GM18517 (cell line): ENCODE measurements at regions not wholly inside any gene's neighbourhood (a gene's known extent, or its start where the extent isn't known, plus 50 kb on each side); places are given as distances from the start of the nearest gene placed in this dataset.
"Not testable (repeated sequence)": the region's sequence is repeated elsewhere in the genome, so short reads cannot be mapped to it uniquely, and the experiment has no call there.

Source experiments
- ATAC-seq: cut with Tn5 transposase; IDR thresholded peaks from one replicate; pipeline ENCODE4 v1.9.1; 2021; ENCODE audit warnings: mild to moderate bottlenecking, moderate library complexity; ENCODE audit not compliant: unreplicated experiment

DNA sequence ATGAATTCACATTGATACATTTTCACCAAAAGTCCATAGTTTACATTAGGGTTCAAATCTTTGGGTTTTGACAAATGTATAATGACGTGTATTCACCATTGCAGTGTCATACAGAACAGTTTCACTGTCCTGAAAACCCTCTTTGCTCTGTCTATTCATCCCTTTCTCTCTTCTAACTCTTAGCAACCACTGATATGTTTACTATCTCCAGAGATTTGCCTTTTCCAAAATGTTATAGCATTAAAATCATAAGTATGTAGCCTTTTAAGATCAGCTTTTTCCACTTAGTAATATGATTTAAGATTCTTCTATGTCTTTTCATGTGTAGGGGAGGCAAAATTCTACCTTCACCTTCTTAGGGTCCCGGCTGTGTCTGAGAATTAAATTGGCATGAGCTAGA is 203.8 kb downstream of the TPRG1 start:
- ATAC-seq, result no peak

DNA sequence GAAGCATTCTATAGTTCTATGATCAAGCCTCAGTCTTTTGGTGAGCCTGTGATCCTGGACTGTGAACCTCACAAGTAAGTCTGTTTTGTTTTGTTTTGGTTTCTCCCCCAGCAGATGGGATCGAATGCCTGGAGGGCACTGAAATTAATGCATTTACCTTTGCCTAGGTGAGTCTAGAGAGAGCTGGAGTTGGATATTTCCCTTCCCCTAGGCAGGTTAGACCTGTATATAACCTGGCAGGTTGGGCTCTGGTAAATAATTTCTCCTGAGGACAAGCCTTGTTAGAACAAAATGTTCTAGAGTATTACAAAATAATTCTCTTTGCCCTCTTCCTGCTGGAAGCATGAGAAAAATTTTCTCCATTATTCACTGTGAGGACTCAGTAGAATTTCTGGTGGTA is 211.9 kb downstream of the TPRG1 start:
- ATAC-seq, result no peak

DNA sequence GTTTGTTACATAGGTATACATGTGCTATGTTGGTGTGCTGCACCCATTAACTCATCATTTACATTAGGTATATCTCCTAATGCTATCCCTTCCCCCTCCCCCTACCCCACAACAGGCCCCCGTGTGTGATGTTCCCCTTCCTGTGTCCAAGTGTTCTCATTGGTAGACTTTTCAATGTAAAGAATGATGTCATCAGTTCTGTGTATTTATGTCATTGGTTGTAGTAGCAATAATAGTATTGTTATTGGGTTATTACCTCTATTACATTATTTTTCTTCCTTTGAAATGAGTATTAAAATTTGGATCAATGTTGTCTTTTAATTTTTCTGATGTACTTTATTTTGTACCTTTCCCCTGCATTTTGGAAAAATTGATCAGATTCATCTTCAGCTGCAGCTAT is 214.1 kb downstream of the TPRG1 start:
- ATAC-seq, result not testable (repeated sequence)

GRCh38 chr3:189386739-189387138 is 215.0 kb downstream of the TPRG1 start:
- ATAC-seq, result no peak

DNA sequence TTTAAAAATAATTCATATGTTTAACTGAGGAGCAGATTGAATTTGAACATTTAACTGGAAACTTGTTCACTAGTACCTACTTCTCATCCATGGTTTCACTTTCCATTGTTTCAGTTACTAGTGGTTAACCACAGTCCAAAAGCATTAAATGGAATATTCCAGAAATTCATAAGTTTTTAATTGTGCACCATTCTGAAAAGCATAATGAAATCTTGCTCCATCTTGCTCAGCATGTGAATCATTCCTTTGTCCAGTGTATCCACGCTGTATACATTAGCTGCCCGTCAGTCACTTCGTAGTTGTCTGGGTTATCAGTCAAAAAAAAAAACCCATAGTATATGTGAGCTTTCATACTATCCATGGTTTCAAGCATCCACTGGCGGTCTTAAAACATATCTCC is 217.6 kb downstream of the TPRG1 start:
- no peak for ATAC-seq

DNA sequence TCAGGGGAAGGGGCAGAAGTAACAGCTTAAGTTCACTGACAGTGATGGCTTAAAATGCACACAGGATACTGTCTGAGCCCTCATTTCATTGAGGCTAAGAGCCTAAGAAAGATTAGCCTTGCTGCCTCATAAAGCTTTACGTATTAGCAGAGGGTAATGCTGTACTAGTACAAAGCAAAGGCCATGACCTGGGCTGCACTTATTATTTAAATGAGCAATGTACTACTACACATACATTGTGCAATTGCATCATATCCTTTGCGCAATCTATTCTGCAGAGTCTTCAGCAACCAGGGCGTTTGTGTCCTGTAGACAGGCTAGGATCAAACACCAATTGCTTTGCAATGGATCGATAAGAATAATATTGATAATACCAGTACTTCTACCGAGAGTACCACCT is 221.8 kb downstream of the TPRG1 start:
- no peak for ATAC-seq

GRCh38 chr3:189394599-189395121 is 222.9 kb downstream of the TPRG1 start:
- peak; percentile 96 for ATAC-seq

GRCh38 chr3:189395825-189396224 is 224.1 kb downstream of the TPRG1 start:
- no peak for ATAC-seq

- no peak for ATAC-seq
Measured at GRCh38 chr3:189398656-189399055, 226.9 kb downstream of the TPRG1 start.

DNA sequence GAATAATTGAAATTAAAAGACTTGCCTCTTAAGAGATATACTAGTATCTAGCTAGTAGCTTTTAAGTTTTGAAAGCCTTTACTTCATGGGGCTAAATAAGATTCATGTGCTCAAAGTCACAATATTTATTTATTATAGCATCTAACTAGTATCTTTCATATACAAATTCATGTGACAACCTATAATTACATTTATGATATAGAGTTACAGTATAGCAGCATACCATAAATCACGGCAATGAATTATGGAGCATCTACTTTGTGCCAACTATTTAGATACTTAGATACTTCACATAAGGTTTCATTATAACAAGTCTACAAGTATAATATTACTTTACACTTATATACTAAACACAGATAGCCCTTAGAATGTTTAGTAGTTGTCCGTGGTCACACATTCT is 229.4 kb downstream of the TPRG1 start:
- no peak for ATAC-seq

- no peak for ATAC-seq
Measured at GRCh38 chr3:189403194-189403593, 228.0 kb upstream of the TP63 start.

DNA sequence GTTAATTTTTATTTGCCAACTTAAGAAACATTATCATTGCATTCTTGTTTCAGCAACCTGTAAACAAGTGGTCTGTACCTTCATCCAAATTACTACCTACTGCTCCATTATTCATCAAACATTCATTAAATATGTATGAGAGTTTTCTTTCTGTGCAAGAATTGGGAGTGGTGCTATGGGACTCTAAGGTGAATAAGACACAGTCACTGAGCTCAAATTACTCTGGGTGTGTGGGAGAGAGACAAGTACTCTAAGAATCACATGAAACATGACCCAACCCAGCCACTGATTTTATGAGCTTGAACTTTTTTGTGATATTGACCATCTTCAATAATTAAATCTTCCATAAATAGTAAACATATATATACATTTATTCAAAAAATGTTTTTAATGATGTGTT is 227.2 kb upstream of the TP63 start:
- no peak for ATAC-seq

DNA sequence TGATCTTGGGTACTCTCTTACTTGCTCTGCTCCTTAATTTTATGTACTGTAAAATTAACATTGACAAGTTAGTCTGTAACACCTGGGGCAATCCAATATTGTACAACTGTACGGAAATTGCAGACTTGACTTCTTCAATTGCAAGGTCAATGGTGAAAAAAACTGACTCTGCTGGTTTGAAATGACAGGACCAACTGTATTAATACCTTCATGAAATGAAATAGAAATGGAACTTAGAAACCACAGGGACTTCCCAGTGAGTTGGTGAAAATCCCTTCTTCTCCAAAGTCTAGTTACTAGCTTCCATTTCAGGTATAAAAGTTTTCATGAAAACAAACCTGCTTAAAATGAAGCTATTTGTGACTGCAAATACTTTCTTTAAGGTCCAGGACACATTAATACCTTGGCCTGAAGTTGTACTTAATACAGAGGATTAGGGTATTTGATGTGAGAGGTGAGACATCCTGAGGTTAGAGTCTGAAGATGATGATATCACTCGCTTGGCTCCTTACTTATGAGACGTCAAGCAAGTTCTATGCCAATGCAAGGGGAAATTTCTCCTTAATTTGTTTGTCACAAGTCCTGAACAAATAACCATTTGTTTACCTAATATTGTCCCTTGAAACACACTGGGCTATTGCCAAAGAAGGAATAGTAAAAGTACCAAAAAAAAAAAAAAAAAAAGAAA is 226.2 kb upstream of the TP63 start:
- ATAC-seq, result no peak

GRCh38 chr3:189406148-189406547 is 225.0 kb upstream of the TP63 start:
- ATAC-seq, result no peak

GRCh38 chr3:189410522-189410921 is 220.7 kb upstream of the TP63 start:
- ATAC-seq, result no peak

DNA sequence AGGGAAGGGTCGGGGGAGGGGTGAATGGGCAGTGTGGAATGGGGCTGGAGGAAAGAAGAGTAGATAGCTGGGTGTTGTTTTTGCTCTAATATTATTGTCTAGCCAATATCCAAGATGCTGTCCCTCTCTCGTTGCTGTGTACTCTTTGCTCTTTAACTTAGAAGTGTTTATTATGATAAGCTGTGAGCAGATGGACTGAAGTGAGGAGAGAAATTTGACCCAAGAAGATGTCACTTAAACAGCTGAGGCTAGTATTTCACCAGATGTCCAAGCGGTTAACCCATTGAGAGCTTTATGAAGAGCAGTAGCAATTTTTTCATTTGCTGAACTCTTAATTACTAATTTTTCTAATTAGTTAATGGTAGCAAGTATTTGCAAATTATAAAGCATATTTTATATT is 212.2 kb upstream of the TP63 start:
- ATAC-seq, result no peak

- ATAC-seq, result no peak
Measured at GRCh38 chr3:189419683-189420082, 211.5 kb upstream of the TP63 start.

DNA sequence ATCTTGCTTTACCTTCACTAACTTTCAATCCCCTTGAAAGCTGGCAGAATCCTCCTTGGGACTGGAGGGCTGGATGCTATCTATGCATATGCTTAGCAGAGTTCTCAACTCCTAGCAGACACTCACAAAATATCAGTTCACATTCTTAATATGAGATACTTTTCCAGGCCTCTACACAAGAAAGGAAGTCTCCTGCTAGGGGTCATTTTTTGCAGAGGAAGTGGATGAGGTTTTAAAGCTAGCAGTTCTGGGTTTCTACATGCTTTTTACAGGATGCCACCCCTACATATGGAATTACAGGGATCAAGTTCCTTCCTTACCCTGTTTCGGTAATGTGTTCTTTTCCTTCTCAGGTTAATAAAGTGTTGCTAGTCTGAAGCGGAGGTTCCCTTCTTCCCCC is 206.3 kb upstream of the TP63 start:
- ATAC-seq, result no peak

DNA sequence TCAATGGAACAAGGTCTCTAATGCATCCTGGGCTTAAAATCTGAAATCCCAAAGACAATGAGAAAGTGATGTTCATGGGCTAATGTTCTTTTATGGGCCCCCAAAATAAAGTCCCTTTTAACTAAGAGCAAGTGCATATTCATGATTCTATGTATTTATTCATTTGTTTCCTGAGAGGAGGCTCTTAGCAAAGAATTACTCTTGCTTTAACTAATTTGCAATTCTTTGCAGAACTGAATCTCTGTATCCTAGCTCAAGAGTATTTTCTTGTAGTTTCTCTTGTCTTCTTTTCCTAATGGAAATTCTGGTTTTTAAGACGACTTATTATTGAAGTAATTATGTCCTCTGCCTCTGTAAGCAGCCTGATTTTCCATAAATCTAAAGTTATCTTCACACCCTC is 202.2 kb upstream of the TP63 start:
- no peak for ATAC-seq

- no peak for ATAC-seq
Measured at GRCh38 chr3:189430166-189430565, 201.0 kb upstream of the TP63 start.

DNA sequence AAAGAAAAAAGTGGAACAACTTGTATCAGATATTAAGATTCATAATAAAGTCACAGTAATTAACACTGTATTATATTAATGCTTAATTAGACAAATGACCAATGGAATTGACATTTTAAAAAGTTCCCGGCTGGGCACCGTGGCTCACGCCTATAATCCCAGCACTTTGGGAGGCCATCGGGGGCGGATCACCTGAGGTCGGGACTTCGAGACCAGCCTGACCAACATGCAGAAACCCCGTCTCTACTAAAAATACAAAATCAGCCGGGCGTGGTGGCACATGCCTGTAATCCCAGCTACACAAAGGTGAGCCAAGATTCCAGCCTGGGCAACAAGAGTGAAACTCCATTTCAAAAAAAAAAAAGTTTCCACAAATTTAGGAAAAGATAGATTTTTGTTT is 188.9 kb upstream of the TP63 start:
- ATAC-seq, result not testable (repeated sequence)

GRCh38 chr3:189446959-189447560 is 184.1 kb upstream of the TP63 start:
- no peak for ATAC-seq

- no peak for ATAC-seq
Measured at GRCh38 chr3:189449084-189449483, 182.1 kb upstream of the TP63 start.
